Hematopoietic multipotent progenitor cell treated with erythropoietin and hydrocortisone succinate and interleukin-3 and kit ligand, for 8 days (in vitro differentiated cells): ENCODE measurements at regions not wholly inside any gene's neighbourhood (a gene's known extent, or its start where the extent isn't known, plus 50 kb on each side); places are given as distances from the start of the nearest gene placed in this dataset.

Experiments used
- DNase-seq: peaks from one replicate; pipeline ENCODE4 v3.0.0-alpha.2; 2015

DNA sequence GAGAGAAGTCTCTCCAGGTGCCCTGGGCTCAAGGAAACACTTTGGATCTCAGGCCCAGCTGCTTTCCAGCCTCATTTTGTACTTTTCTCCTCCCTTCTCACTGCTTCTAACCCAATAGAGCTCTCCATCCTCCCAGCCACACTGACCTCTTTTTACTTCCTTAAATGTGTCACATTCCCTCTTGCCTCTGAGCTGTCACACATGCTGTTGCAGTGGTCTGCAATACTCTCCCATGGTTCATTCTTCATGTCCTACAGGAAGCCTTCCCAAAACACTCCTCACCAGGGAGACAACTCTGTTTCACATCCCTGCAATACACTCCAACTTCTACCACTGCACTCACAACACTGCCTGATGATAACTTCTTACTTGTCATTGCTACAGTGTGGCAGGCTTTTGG lies 242.1 kb upstream of the DYNLRB2 start:
- DNase-seq, result no peak

DNA sequence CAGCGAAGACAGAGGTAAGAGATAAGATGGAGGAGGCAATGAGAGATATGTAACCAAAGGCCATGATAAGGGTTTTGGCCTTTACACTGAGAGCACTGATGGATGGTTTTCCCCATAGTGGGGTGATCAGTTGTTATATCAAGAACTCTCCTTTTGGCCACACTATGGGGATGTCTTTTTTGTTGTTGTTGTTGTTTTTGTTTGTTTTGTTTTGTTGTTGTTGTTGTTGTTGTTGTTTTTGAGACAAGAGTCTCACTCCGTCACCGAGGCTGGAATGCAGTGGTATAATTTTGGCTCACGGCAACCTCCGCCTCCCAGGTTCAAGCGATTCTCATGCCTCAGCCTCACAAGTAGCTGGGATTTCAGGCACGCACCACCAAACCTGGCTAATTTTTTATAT lies 244.8 kb upstream of the DYNLRB2 start:
- no peak for DNase-seq

DNA sequence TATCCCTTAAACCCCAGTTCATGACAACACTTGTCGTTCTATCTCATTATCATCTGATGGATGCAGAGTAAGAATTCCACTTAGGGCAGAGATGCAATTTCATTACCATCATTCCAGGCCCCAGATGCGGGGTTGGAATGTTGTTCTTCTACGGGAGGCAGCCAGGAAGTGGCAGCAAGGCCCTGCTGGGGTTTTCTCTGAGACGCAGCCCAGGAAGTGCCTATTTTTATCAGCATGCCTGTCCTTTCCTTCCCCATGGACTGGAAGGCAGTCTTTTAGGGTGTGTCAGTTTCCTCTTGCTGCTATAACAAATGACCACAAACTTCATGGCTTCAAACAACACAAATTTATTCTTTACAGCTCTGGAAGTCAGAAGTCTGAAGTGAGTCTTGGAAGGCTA lies 246.6 kb upstream of the DYNLRB2 start:
- DNase-seq, result no peak

DNA sequence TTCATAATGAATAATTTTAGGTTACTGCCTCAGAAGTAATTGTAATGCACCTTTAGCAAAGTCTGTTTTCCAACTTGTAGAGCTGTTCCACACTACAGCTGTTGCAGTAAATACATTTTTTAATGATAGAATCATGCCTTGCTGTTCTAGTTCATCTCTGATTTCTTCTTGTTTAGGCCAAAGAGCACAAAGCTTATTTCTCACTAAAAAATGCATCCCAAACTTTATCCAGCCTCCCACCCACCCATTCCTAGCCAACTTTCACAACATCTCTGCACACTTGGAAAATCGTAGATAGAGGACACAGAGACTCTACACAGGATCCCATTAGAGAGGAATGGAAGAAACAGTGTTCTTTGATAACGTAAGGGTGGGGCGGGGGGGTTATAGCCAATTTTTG lies 252.2 kb upstream of the DYNLRB2 start:
- DNase-seq, result no peak

DNA sequence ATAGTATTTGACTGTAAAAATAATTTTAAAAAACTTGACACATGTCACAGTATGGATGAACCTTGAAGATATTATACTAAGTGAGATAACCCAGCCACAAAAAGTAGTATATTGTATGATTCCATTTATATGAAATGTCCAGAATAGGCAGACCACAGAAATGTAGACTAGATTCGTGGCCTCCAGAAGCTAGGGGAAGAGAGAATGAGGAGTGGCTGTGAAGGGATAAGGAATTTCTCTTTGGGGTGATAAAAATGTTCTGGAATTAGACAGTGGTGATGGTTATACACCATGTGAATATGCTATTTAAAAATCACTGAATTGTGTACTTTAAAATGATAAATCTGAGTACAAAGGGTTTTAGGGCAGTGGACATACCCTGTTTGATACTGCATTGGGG lies 253.1 kb upstream of the DYNLRB2 start:
- DNase-seq, result no peak

DNA sequence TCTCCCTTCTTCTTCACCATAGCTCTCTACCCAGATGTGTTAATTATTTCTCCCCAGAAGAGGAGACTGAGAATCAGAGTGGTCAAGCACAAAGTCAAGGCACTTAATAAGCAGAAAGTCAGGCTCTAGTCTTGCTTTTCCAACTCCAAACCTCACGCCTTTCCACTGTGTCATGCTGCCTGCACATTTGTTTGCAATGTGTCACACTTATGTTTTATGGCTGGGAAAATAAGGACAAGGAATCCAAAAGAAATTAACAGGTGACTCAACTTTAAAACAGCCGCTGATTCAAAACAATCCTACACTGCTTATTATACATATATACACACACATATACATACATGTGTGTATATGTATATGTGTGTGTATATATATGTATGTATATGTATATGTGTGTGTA lies 255.7 kb upstream of the DYNLRB2 start:
- DNase-seq, result no peak

DNA sequence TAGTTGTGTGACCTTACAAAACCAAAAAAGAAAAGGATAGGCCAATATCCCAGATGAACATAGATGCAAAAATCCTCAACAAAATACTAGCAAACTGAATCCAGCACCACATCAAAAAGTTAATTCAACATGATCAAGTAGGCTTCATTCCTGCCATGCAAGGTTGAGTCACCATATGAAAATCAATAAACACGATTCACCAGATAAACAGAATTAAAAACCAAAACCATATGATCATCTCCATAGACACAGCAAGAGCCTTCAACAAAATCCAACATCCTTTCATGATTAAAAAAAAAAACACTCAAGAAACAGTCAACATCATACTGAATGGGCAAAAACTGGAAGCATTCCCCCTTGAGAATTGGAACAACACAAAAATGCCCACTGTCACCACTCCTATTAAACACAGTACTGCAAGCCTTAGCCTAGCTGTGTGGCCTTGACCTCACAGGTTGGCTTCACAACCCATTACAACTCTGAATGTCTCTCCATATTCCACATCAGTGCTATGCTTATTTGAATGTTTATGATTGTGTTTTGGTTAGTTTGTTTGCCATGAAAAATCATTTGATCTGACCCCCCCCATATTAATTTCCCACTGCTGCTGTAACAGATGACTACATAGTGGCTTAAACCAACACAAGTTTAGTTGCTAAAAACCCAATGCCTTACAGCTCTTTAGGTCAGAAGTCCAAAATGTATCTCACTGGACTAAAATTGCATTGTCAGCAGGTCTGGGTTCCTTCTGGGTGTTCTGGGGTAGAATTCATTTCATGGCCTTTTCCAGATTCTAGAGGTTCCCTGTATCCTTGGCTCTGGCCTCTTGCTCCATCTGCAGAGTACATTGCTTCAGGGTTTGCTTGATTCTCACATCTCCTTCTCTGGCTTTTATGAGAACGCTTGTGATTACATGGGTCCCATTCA lies 257.1 kb upstream of the DYNLRB2 start:
- no peak for DNase-seq

DNA sequence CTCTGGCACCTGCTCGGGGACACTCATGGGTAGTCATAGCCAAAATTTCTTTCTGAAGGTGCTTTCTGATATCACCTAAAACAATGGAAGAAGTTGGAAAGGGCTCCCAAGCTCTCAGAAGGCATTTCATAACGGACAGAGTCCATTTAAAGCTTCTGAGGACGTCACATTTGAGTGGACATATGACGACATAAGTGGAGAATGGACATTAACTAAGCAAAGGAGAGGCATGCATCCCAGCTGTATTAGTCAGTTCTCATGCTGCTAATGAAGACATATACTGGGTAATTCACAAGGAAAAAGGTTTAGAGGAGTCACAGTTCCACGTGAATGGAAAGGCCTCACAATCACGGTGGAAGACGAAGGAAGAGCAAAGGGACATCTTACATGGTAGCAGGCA lies 260.2 kb upstream of the DYNLRB2 start:
- DNase-seq, result no peak

DNA sequence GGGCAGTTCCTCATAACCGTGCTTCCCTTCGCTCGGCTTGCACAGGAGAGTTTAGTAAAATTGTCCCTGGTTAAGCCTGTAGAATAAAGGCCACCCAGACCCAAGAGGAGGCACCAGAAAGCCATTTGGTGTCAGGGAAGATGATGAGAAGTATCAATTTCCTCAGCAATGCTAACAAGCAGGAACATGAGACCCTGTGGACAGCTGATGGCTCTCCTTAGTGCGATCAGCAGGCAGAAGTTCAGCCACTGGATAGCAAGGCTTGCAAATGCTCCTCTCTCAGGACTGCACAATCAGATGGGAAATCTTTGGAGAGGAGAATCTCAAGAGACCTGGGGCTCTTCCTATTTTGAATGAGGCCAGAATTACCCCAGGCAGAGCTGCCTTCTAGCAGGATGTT lies 261.1 kb upstream of the DYNLRB2 start:
- DNase-seq, result no peak

DNA sequence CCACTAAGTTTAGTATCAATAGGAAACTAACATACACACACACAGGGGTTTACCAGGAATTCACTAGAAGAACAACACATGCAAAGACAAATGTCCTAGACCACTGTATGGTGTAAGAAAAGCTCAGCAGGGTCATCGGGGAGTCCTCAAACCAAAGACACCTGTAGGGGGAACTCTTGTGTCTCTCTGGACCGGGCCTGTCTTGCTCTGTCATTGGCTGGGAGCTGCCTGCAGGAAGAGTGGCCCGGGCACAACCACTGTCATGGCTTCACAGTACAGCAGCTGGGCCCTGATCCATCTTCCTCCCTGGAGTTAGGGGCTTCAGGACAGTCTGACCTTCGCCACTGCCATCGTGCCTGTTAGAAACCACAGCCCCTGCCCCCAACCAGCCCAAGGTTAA lies 263.6 kb upstream of the DYNLRB2 start:
- DNase-seq, result no peak

DNA sequence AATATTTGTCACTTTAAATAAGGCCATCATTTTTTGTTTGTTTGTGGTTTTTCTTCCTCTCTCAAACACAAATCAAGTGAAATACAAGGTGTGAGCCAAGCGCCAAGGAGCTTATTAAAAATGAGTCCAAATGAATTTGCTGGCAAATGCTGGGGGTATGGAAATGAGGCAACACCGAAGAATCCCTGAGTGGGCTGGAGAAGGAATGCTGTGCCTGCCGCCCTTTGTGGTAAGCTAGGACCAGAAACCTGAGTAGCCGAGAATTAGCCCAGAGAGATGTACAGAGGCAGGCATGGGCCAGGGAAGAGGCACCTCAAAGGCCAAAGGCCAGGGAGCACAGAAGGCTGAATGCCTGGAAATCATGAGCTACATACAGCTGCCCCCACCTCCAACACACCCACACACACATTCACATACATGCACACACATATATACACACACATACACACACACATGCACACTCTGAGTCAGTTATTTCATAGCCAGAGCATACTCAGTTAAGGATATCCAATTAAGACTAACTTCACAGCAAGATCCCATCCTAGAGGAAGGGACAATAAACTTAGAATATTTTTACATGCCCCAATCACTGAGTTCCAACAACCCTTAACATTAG lies 266.1 kb upstream of the DYNLRB2 start:
- DNase-seq, result no peak

DNA sequence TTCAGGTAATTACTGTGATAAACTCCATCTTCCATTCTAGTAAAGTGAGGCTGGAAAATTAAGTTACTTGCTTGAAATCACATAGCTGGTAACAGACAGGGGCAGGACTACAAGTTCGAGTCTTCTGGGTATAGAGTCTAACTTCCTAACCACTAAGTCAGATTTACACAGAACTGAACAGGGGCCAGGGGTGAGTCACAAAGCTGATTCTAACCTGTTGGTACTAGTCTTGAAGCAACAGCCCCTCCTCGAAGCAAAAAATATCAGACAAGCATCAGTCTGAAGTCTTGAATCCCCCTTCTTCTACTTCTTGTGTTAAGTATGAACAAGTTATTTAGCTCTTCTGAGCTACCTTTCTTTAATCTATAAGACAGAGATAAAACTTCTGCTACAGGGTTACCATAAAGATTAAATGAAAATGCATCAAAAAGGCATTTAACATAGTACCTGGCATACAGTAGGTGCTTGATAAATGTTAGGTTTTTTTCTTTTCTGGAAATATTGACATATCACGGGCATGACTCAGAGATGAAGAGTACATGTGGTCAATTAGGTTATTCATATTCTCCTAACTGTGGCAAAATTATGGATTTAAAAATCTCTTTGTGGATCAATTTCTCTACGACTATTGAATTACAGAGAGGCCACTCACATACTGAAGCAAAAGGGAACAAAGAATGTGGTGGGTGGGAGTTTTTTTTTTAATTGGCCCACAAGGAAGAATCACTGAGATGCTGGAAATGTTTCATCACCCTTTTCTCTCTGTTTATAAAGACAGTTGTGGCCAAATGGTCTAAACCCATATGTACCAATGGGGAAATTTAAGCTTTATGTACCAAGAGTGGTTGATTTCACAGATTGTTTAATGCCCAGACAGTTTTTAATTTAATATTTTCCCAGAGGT lies 266.9 kb upstream of the DYNLRB2 start:
- no peak for DNase-seq

DNA sequence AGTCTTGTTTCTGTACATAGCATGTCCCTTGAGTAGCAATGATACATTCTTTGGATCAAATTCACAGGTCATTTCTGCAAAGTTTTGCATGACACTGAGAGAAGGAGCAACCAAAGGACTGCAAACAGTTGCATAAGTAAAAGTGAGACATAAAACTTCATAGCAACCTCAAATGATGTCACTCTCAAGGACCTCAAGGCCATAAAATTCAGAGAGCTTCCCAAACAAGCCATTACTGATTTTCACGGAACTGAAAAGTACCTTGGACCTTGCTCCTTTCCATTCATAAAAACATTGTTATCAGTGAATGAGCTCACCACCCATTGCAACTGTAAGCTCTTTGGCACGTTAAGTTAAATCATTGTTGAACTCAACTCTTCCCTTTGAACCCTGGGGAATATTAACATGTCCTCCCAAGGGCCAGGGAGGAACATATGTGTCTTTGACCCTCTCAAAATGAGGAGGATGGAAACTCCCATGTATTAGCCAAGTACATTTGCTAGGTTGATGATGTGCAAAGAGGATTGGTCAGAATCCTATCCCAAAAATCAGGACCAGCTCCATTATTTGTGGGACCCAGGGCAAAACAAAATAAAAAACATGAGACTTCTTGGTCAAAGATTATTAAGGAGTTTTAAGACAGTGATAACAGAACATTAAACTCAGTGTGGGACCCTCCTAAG lies 275.0 kb upstream of the DYNLRB2 start:
- no peak for DNase-seq

DNA sequence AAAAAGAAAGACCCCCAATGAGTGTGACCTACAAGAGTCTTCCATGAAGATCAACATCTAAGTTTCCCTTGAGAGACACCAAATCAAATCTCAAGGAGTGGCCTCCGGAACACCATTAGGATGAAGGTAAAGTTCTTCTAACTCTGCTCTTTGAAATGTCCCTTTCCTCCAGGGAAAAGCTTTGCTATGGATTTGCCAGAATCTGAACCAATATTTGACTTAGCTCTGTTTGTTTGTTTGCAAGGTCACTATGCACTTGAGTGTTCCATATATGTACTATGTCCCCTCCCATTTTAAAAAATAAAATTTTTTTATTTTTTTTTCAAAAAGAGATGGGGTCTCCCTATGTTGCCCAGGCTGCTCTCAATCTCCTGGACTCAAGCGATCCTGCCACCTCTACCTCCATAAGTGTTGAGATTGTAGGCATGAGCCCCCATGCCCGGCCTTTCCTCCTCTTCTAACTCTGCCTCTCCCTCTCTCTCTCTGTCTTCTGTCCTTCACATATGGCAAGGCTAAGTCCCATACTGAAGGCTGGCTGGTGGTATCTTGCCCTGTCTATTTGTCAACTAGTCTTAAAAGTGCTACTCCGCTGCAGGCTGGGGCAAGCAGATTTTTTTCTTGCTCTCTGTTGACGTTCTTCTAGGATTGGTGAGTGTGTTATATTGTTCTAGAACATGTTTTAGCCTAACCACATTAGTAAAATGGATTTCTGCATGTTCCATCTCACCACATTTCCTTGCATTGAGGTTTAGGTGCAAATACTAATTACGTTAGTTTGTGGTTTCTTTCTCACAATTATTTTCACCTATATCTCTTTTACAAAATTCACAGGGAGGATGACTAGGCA lies 276.7 kb upstream of the DYNLRB2 start:
- DNase-seq, result no peak

DNA sequence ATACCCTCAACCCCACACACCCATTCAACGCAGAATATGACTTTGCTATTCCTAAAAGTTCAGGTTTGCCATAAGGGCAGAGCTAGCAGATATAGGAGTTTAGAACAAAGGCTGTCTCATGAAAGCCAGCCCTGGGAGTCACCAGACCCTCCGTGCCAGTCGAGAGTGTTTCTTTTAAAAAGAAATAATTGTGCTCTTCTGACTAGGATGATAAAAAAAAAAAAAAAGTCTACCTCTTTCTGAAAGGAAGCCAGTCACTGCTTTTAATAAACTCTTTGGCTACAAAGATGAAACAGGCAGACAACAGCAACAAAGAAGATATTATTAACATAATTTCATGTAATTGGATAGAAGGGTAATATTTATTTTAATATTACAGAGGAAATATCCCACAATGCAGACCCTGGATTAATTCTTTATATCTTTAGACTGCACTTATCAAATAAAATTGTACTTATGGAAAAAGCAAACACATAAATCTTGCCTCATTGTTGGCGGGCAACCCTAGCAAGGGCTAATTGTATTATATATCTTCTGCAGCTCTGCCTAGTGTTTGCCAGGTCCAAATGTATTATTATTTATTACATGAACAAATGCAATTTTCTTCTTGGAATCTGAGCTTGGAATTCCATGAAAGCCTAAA lies 277.5 kb upstream of the DYNLRB2 start:
- DNase-seq, result no peak

DNA sequence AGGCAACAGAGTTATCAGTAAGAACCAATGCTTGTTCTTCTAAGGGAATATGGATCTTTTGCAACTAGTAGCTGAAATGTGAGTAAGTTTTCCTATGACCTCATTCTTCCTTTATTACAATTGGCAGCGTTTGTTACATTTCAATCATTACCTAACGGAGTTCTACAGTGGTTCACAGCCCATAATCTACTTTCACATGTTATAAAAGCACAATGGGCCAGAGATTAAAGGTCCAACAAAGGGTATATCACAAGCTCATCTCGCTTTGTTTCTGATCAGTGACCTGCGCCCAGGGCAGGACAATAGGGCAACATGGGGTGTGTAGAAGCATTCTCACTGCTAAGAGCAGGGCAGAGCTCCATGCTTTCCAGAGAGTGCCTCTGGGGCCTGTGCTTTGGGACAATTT lies 279.9 kb upstream of the DYNLRB2 start:
- no peak for DNase-seq

DNA sequence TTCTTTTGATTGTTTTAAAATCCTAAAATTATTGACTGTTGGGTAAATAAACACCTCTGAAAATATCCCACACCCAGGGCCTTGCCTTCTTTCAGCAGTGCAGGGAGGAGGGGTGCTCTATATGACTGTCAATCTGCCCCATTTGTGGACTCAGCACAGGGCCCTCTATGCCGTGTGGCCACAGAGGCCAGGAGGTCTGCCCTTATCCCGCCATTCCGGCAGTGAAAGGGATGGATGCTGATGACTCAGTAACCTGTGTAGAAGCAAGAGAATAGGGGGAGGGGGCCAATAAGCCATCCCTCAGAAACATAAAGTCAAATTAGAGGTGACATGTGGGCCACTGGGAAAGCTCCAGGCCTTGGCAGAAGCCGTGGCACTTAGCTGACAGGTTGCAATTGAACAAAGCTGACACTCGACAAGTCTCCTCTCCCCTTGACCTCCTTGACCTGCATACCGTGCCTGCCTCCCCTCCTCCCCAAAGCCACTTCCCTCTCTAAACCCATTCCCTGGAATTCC lies 281.4 kb upstream of the DYNLRB2 start:
- DNase-seq, result no peak

DNA sequence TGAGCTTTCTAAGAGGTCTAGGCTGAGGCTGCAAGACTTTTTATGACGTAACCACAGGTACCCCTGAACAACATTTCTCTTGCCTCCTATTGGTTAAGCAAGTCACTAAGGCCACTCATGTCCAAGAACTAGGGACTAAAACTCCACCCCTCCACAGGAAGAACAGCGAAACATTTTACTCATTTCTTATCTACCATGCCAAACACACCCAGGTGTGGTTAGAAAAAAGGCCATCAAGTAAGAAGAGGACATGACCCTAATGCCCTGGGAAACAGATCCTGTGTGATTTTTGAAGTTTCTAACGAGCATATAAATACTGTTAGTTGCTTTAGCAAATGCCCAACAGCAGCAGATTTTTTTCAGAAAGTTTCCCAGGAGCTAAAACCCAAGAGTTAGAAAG lies 282.4 kb upstream of the DYNLRB2 start:
- no peak for DNase-seq

DNA sequence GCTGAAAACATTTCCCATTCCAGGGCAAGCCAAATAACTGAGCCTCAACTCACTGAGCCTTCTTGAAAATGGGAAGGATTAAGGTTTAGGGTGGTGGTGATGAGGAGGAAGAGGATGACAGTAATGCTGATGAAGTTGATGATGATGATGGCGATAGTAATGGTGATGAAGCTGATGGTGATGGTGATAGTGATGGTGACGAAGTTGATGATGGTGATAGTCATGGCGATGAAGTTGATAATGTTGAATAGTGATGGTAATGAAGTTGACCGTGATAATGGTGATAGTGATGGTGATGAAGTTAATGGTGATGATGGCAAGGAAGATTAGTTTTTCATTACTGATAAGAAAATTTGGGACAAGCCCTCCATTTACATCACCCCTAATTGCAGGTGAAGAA lies 285.8 kb upstream of the DYNLRB2 start:
- no peak for DNase-seq

DNA sequence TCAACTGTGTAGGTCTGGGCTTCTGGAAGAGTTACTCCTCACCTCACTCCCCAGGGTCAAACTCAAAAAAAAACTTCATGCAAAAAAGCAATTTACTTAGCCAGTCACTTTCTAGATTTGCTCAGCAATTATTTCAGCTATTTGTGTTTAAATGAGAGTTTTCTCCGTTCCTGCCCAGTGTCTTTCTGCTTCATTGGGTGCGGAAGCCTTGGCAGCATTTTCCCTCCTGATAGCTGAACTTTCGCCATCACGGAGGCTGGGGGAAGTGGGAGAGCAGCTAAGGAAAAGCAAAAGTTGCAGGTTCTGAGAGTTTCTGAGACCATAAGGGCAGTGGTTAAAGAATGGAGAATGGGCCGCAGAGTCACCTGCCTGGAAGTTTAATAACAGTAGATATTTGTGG lies 287.1 kb upstream of the DYNLRB2 start:
- no peak for DNase-seq

DNA sequence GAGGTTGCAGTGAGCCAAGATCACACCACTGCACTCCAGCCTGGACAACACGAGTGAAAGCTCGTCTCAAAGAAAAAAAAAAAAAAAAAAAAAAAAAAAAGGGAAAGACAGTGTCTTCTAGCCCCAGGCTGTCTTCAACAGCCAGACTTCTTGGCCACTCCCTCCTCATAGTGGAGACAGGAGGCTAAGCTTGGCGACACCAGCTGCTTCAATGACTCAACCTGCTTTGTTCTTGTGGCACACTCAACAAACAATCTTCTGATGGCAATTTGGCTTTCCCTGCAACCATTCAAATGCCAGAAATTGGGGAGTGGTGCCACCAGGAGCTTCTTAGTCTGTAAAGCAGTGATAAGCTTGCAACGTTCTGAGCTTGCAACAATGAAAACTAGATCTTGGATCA lies 290.4 kb upstream of the DYNLRB2 start:
- DNase-seq, result no peak
